ENCODE measurements at regions not wholly inside any gene's neighbourhood (a gene's known extent, or its start where the extent isn't known, plus 50 kb on each side); places are given as distances from the start of the nearest gene placed in this dataset.

- Histone ChIP-seq H3K9me3 (no peaks in the 10 kb centered on the region), H3K4me1 (no peaks in the 10 kb centered on the region), H3K27ac (no peak overlapping the region), H3K27me3 (no peaks in the 10 kb centered on the region), H3K4me3 (no peak overlapping the region), H3K36me3 (no peaks in the 10 kb centered on the region), H3K9ac (ENCODE audit: low read depth in 2 of 2, low read length in 2 of 2) (no peak overlapping the region)
- DNase-seq: no peak
- no peak for TF ChIP-seq CTCF (IDR thresholded peaks at IDR 0.05)
- intact Hi-C loops (cut with DNase I): no loop called here
These were observed 437.9 kb downstream of the FOXO1 start for GRCh38 chr13:40228496-40228895.

- no peak for TF ChIP-seq CTCF (IDR thresholded peaks at IDR 0.05)
- intact Hi-C loops (cut with DNase I): no loop called here
- no peaks in the 10 kb centered on the region for H3K4me1 ChIP-seq
- no peaks in the 10 kb centered on the region for H3K9me3 ChIP-seq
- H3K36me3 ChIP-seq: no peaks in the 10 kb centered on the region
- no peak overlapping the region for H3K4me3 ChIP-seq
- H3K27me3 ChIP-seq: no peaks in the 10 kb centered on the region
- H3K9ac ChIP-seq (ENCODE audit: low read depth in 2 of 2, low read length in 2 of 2): no peak overlapping the region
- H3K27ac ChIP-seq: no peak overlapping the region
- no peak for DNase-seq
These were observed 437.5 kb downstream of the FOXO1 start for GRCh38 chr13:40228990-40229389.

GRCh38 chr13:40230833-40231266 lies 435.6 kb downstream of the FOXO1 start:
- no peak for DNase-seq
- Histone ChIP-seq H3K9ac (ENCODE audit: low read depth in 2 of 2, low read length in 2 of 2) (no peak overlapping the region), H3K4me1 (no peaks in the 10 kb centered on the region), H3K27me3 (no peaks in the 10 kb centered on the region), H3K9me3 (no peaks in the 10 kb centered on the region), H3K4me3 (no peak overlapping the region), H3K36me3 (no peaks in the 10 kb centered on the region), H3K27ac (no peak overlapping the region)
- intact Hi-C loops (cut with DNase I): no loop called here
- no peak for TF ChIP-seq CTCF (IDR thresholded peaks at IDR 0.05)

GRCh38 chr13:40231311-40231710 lies 435.1 kb downstream of the FOXO1 start:
- Histone ChIP-seq H3K36me3 (no peaks in the 10 kb centered on the region), H3K4me3 (no peak overlapping the region), H3K27ac (no peak overlapping the region), H3K4me1 (no peaks in the 10 kb centered on the region), H3K27me3 (no peaks in the 10 kb centered on the region), H3K9me3 (no peaks in the 10 kb centered on the region), H3K9ac (ENCODE audit: low read depth in 2 of 2, low read length in 2 of 2) (no peak overlapping the region)
- TF ChIP-seq CTCF (IDR thresholded peaks at IDR 0.05): no peak
- no peak for DNase-seq
- intact Hi-C loops (cut with DNase I): no loop called here

GRCh38 chr13:40231751-40232150 lies 434.7 kb downstream of the FOXO1 start:
- Histone ChIP-seq H3K4me1 (no peaks in the 10 kb centered on the region), H3K9me3 (no peaks in the 10 kb centered on the region), H3K27ac (no peak overlapping the region), H3K9ac (ENCODE audit: low read depth in 2 of 2, low read length in 2 of 2) (no peak overlapping the region), H3K27me3 (no peaks in the 10 kb centered on the region), H3K4me3 (no peak overlapping the region), H3K36me3 (no peaks in the 10 kb centered on the region)
- no peak for TF ChIP-seq CTCF (IDR thresholded peaks at IDR 0.05)
- intact Hi-C loops (cut with DNase I): no loop called here
- no peak for DNase-seq

All from colonic mucosa (tissue), 4 donors.